ENCODE measurements at regions not wholly inside any gene's neighbourhood (a gene's known extent, or its start where the extent isn't known, plus 50 kb on each side); places are given as distances from the start of the nearest gene placed in this dataset.

DNA sequence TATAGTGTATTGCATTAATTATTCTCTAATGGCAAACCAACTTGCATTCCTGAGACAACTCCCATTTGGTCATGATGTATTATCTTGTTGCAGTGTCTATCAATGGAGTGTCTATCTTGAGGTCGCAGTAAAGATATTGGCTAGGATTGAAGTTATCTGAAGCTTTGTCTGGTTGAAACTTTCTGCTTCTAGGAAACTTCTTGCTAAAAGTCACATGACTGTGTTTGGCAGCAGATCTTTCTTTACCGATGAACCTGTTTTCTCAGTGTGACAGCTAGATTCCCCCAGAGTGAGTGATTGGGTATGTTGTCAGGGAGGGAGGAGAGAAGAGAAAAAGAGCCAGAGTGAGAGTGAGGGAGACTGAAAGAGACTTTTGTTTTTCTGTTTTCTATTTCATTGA, 119.6 kb downstream of the QPCT start:
- TF ChIP-seq EZH2 (IDR thresholded peaks at IDR 0.05; ENCODE audit: borderline replicate concordance) = no peak
- TF ChIP-seq EZH2phosphoT487 (IDR thresholded peaks at IDR 0.05; ENCODE audit: low read depth, severe bottlenecking, unreplicated experiment) = no peak
- TF ChIP-seq, protein P1, sequence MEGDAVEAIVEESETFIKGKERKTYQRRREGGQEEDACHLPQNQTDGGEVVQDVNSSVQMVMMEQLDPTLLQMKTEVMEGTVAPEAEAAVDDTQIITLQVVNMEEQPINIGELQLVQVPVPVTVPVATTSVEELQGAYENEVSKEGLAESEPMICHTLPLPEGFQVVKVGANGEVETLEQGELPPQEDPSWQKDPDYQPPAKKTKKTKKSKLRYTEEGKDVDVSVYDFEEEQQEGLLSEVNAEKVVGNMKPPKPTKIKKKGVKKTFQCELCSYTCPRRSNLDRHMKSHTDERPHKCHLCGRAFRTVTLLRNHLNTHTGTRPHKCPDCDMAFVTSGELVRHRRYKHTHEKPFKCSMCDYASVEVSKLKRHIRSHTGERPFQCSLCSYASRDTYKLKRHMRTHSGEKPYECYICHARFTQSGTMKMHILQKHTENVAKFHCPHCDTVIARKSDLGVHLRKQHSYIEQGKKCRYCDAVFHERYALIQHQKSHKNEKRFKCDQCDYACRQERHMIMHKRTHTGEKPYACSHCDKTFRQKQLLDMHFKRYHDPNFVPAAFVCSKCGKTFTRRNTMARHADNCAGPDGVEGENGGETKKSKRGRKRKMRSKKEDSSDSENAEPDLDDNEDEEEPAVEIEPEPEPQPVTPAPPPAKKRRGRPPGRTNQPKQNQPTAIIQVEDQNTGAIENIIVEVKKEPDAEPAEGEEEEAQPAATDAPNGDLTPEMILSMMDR (IDR thresholded peaks at IDR 0.05; ENCODE audit: poor library complexity) = no peak
